Retinal pigment epithelial cell (primary cell): ENCODE measurements at regions not wholly inside any gene's neighbourhood (a gene's known extent, or its start where the extent isn't known, plus 50 kb on each side); places are given as distances from the start of the nearest gene placed in this dataset.
"Not testable (repeated sequence)": the region's sequence is repeated elsewhere in the genome, so short reads cannot be mapped to it uniquely, and the experiment has no call there.

Experiments used
- DNase-seq: peaks from one replicate; pipeline ENCODE4 v3.0.0-alpha.2; 2010; ENCODE audit warnings: low read depth
- H3K4me3 ChIP-seq: 2 replicates; pipeline ENCODE4 v1.5.1; 2011; ENCODE audit warnings: mild to moderate bottlenecking, low read length, control low read depth, moderate library complexity
- TF ChIP-seq, protein P1 (sequence below): conservative IDR thresholded peaks from 2 replicates; pipeline ENCODE4 v1.5.1; 2011; ENCODE audit warnings: low read depth, low read length, control low read depth, inconsistent platforms

DNA sequence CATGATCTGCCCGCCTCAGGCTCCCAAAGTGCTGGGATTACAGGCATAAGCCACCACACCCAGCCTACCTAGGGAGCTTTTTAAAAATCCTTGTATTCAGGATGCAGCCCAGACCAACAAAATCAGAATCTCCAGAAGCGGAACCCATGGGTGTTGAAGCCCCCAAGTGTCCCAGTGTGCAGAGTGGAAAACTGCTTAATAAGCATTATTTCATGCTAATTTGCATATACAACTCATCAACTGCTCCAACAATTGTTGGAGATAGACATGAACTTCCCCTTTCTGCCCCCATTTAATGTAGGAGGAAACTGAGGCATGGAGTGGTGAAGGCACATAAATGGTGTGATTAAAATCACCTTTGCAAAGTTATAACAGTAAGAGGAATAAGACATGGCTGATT lies 84.3 kb upstream of the C16orf82 start:
- H3K4me3 ChIP-seq, result no peak overlapping the region
- DNase-seq, result no peak
- TF ChIP-seq, protein P1, sequence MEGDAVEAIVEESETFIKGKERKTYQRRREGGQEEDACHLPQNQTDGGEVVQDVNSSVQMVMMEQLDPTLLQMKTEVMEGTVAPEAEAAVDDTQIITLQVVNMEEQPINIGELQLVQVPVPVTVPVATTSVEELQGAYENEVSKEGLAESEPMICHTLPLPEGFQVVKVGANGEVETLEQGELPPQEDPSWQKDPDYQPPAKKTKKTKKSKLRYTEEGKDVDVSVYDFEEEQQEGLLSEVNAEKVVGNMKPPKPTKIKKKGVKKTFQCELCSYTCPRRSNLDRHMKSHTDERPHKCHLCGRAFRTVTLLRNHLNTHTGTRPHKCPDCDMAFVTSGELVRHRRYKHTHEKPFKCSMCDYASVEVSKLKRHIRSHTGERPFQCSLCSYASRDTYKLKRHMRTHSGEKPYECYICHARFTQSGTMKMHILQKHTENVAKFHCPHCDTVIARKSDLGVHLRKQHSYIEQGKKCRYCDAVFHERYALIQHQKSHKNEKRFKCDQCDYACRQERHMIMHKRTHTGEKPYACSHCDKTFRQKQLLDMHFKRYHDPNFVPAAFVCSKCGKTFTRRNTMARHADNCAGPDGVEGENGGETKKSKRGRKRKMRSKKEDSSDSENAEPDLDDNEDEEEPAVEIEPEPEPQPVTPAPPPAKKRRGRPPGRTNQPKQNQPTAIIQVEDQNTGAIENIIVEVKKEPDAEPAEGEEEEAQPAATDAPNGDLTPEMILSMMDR, result no peak

DNA sequence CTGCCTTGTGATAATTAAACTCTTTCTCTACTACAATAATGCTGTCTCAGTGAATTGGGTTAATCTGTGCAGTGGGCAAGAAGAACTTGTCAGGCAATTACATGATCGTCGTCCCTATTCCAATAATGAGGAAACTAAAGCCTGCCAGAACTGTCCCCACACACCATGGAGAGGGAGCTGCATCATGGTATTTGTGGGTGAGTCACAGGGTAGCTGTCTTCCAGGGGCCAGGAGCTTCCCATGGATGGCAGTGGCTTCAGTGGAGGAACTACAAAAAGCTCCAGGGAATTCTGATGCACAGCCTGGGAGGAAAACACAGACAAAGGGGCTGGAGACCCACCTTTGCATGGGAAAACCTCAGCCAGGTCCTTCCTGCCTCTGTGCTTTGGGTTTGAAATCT lies 83.3 kb upstream of the C16orf82 start:
- TF ChIP-seq, protein P1, result no peak
- no peak for DNase-seq
- no peak overlapping the region for H3K4me3 ChIP-seq

DNA sequence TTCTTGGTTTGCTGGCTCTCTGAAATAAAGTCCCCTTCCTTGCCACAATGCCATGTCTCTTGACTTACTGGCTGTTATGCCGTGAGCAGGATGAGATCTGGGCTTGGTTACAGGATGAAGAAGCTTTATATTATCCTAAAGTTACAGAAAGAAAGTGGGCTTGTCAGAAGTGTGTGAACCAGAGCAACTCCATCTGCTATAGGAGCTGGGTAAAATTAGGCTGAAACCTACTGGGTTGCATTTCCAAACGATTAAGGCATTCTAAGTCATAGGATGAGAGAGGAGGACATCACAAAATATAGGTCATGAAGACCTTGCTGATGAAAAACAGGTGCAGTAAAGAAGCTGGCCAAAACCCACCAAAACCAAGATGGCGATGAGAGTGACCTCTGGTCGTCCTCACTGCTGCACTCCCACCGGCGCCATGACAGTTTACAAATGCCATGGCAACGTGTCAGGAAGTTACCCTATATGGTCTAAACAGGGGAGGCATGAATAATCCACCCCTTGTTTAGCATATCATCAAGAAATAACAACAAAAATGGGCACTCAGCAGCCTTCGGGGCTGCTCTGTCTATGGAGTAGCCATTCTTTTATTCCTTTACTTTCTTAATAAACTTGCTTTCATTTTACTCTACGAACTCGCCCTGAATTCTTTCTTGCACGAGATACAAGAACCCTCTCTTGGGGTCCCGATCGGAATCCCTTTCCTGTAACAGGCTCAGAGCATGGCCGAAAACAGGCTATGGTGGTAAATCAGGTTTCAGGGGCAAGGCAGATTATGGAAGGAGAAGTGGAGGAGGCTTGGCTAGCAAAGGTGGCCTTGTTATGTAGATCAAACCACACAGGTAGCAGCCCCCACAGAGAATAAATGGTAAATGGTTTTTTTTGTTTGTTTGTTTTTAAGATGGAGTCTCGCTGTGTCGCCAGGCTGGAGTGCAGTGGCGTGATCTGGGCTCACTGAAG lies 81.3 kb upstream of the C16orf82 start:
- TF ChIP-seq, protein P1, result no peak
- DNase-seq, result no peak
- H3K4me3 ChIP-seq, result no peak overlapping the region

DNA sequence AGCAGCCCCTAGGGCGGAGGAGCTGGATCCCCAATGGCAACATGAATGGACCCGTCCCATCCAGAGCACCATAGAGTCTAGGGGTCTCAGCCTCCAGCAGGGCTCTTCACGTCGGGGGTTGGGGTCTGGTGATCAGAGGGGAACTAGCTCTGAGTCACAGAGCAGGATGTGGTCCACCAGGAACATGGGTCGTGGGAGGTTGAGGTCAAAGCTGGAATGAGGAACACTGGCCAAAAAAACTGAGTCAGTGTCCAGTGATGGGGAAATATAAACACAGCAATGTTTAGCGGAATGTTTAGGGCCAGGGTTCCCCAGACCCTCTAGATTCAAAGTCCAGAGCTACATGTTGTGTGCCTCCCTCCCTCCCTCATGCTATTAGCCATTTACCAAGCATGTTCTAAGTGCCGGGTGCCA lies 79.1 kb upstream of the C16orf82 start:
- H3K4me3 ChIP-seq, result no peak overlapping the region
- DNase-seq, result no peak
- TF ChIP-seq, protein P1, result no peak

DNA sequence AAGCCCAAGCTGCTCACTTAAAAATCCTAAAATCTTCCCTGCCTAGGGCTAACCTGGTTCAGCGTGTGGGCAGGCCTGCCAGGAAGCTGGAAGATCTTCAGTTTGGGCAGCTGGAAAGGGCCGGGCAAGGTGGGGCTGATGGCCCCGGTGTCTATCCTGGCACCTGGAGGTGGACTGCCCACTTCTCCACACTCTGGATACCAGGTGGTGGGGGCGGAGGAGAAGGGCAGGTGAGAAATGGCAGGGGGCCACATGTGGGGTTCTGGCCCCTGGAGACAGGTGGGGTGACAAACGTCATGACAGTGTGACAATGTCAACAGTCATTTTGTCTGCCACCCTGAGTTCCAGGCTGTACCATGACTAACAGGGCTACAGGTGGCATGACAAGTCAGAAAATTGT lies 78.5 kb upstream of the C16orf82 start:
- DNase-seq, result no peak
- H3K4me3 ChIP-seq, result no peak overlapping the region
- TF ChIP-seq, protein P1, result no peak

DNA sequence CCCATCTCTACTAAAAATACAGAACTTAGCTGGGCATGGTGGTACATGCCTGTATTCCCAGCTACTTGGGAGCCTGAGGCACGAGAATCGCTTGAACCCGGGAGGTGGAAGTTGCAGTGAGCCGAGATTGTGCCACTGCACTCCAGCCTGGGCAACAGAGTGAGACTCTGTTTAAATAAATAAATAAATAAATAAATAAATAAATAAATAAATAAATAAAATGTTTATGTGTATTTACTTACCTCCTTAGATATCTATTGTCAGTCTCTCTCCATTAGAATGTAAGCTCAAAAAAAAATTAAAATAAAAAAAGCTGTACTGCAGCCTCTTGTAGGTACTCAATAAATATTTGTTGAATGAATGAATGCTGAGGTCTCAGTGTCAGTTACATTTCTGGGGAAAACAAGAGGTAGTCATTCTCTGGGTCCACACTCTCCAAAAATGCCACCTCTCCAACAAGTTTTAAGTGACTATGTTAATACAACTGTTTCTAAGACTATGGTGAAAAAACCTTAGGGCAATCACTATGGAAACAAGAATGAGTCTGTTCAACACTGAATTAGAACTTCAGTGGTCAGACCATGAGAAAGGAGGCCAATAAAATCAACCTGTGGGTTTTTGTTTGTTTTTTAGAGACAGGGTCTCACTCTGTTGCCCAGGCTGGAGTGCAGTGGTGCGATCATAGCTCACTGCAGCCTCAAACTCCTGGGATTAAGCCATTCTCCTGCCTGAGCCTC lies 76.2 kb upstream of the C16orf82 start:
- DNase-seq, H3K4me3 ChIP-seq: not testable (repeated sequence)

DNA sequence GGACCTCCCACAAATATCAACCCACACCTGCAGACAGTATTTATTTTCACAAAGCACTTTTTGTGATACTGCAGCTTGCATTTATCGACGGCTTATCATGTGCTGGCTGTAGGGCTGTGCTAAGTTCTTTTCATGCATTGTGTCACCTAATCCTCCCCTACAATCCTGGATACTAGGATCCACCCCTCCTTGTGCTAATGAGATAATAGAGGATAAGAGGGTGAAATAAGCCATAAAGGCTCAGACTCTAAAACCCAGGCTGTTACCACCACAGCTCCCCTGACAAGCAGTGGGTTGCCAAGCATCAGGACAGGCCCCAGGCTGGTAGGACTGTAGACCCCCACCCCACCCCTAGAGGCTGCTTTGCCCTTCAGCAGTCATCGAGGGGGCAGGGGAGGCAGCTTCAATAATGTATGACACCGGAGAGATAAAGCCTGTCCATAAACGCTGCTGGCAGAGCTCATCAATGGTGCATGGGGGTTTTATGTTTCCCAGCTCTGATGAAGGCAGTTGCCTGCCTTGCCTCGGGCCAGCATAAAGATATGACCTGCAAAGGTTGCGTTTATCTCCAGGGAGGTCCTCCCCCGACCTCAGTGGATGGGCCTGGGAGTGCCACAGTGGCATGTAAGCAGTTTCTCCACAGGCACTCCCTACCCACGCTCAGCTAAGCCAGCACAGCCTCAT lies 73.9 kb upstream of the C16orf82 start:
- TF ChIP-seq, protein P1, result no peak
- H3K4me3 ChIP-seq, result no peak overlapping the region
- DNase-seq, result no peak
